ENCODE measurements at regions not wholly inside any gene's neighbourhood (a gene's known extent, or its start where the extent isn't known, plus 50 kb on each side); places are given as distances from the start of the nearest gene placed in this dataset.

DNA sequence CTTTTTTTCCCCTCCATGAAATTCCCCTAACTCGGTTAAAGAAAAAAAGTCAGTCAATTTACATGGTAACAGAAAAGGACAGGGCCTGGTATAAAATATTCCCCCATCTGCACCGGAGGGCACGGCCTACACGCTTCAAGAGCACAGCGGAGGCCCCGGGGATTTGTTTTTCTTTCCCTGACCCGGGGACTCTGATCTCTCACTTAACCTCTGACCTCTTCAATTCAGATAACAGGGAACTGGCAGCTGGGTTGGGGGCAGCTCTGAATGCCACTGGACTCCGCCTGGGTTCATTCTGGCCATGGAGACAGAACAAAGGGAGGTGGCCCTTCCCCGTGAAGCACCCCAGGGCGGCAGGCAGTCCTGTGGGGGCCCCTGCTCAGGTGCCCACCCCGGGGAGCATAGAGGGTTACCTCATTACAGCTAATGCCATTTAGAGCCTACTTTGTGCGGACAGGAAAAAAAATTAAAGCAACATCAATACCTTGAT is 257.5 kb downstream of the SHQ1 start:
- 83% methylated on average over 11 of the region's 12 CpGs for WGBS (ENCODE audit: missing lambda C conversion rate)
- DNase-seq (ENCODE audit: low read depth in 1 of 2, low spot score in 1 of 2) (no peak), ATAC-seq (no peak), FAIRE-seq (no peak)
- Histone ChIP-seq H3K4me1 (peaks cover 22% of the 10 kb centered on the region), H3K4me3 (no peak overlapping the region), H3K4me2 (peak overlapping the region; percentile 58; the same call in 1 of the 3 replicates), H3K9me3 (no peaks in the 10 kb centered on the region), H3K27ac (peak overlapping the region; percentile 19 to 61; a peak in 3 of 6 replicates)
- ChIA-PET POLR2A (no interaction called here), CTCF (interaction anchor here (0.6 to 1.3 kb wide), 3 partner anchors 13 to 507 kb away, joined by 3 read pairs; no protein-coding TSS in a partner anchor)
- TF ChIP-seq HEYL (CRISPR knock-in tag; IDR thresholded peaks at IDR 0.05), result no peak
- TF ChIP-seq NFE2L2 (conservative IDR thresholded peaks at IDR 0.05; ENCODE audit: low read length), result no peak
- TF ChIP-seq KDM5A (IDR thresholded peaks at IDR 0.05), result no peak
- TF ChIP-seq, protein P1, sequence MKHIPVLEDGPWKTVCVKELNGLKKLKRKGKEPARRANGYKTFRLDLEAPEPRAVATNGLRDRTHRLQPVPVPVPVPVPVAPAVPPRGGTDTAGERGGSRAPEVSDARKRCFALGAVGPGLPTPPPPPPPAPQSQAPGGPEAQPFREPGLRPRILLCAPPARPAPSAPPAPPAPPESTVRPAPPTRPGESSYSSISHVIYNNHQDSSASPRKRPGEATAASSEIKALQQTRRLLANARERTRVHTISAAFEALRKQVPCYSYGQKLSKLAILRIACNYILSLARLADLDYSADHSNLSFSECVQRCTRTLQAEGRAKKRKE (CRISPR knock-in tag; IDR thresholded peaks at IDR 0.05; ENCODE audit: low read depth), result no peak
- TF ChIP-seq MAFK (IDR thresholded peaks at IDR 0.05; ENCODE audit: partially characterized antibody), result no peak
- TF ChIP-seq FOXS1 (CRISPR knock-in tag; IDR thresholded peaks at IDR 0.05), result no peak
- TF ChIP-seq HOXB5 (CRISPR knock-in tag; IDR thresholded peaks at IDR 0.05), result no peak
- TF ChIP-seq, protein P2, sequence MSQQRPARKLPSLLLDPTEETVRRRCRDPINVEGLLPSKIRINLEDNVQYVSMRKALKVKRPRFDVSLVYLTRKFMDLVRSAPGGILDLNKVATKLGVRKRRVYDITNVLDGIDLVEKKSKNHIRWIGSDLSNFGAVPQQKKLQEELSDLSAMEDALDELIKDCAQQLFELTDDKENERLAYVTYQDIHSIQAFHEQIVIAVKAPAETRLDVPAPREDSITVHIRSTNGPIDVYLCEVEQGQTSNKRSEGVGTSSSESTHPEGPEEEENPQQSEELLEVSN (IDR thresholded peaks at IDR 0.05; ENCODE audit: borderline replicate concordance, low read depth), result no peak
- TF ChIP-seq KDM1A (IDR thresholded peaks at IDR 0.05; ENCODE audit: low read depth), result no peak
- no peak for TF ChIP-seq TFCP2L1 (CRISPR knock-in tag; IDR thresholded peaks at IDR 0.05)
- TF ChIP-seq MYC (IDR thresholded peaks at IDR 0.05; ENCODE audit: borderline replicate concordance, low read length), result no peak
- no peak for TF ChIP-seq POLR2A (IDR thresholded peaks at IDR 0.05; ENCODE audit: low read length)
- TF ChIP-seq EHF (CRISPR knock-in tag; IDR thresholded peaks at IDR 0.05), result no peak
- TF ChIP-seq, protein P3, sequence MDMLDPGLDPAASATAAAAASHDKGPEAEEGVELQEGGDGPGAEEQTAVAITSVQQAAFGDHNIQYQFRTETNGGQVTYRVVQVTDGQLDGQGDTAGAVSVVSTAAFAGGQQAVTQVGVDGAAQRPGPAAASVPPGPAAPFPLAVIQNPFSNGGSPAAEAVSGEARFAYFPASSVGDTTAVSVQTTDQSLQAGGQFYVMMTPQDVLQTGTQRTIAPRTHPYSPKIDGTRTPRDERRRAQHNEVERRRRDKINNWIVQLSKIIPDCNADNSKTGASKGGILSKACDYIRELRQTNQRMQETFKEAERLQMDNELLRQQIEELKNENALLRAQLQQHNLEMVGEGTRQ (IDR thresholded peaks at IDR 0.05), result no peak
- no peak for TF ChIP-seq RFX5 (IDR thresholded peaks at IDR 0.05)
- TF ChIP-seq RNF2 (IDR thresholded peaks at IDR 0.05; ENCODE audit: borderline replicate concordance, low read depth), result no peak
- TF ChIP-seq, protein P4, sequence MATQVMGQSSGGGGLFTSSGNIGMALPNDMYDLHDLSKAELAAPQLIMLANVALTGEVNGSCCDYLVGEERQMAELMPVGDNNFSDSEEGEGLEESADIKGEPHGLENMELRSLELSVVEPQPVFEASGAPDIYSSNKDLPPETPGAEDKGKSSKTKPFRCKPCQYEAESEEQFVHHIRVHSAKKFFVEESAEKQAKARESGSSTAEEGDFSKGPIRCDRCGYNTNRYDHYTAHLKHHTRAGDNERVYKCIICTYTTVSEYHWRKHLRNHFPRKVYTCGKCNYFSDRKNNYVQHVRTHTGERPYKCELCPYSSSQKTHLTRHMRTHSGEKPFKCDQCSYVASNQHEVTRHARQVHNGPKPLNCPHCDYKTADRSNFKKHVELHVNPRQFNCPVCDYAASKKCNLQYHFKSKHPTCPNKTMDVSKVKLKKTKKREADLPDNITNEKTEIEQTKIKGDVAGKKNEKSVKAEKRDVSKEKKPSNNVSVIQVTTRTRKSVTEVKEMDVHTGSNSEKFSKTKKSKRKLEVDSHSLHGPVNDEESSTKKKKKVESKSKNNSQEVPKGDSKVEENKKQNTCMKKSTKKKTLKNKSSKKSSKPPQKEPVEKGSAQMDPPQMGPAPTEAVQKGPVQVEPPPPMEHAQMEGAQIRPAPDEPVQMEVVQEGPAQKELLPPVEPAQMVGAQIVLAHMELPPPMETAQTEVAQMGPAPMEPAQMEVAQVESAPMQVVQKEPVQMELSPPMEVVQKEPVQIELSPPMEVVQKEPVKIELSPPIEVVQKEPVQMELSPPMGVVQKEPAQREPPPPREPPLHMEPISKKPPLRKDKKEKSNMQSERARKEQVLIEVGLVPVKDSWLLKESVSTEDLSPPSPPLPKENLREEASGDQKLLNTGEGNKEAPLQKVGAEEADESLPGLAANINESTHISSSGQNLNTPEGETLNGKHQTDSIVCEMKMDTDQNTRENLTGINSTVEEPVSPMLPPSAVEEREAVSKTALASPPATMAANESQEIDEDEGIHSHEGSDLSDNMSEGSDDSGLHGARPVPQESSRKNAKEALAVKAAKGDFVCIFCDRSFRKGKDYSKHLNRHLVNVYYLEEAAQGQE (IDR thresholded peaks at IDR 0.05), result no peak

DNA sequence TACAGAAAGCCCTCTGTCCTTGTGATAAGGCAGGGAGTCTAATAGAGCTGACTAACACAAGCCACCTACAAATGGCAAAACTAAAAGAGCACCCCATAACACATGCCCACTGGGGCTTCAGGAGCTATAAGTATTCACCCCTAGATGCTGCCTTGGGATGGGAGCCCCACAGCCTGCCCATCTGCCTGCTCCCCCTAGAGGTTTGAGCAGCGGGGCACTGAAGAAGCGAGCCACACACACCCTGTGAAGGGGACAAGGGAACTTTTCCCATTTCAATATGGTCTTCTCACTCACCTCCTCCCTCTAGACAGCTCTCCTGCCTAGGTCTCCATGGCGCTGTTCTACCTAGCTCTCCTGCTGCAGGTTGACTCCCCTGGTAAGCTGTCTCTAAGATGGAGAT is 261.0 kb downstream of the SHQ1 start:
- peaks cover 13% of the 10 kb centered on the region for H3K4me1 ChIP-seq
- TF ChIP-seq RCOR1 (IDR thresholded peaks at IDR 0.05; ENCODE audit: low read depth, low read length) (no peak), CBX8 (IDR thresholded peaks at IDR 0.05) (no peak), BHLHE40 (IDR thresholded peaks at IDR 0.05; ENCODE audit: low read depth, low read length) (no peak), SMC3 (IDR thresholded peaks at IDR 0.05) (no peak), NR3C1 (IDR thresholded peaks at IDR 0.05) (no peak), NFE2L2 (conservative IDR thresholded peaks at IDR 0.05; ENCODE audit: low read length) (no peak), FOSL2 (IDR thresholded peaks at IDR 0.05) (no peak), FOSL2 (CRISPR knock-in tag; IDR thresholded peaks at IDR 0.05) (no peak), HOXB13 (CRISPR knock-in tag; IDR thresholded peaks at IDR 0.05; ENCODE audit: low read depth) (no peak), RFX5 (IDR thresholded peaks at IDR 0.05) (no peak), MYC (IDR thresholded peaks at IDR 0.05; ENCODE audit: borderline replicate concordance, low read length) (no peak), SREBF2 (IDR thresholded peaks at IDR 0.05) (no peak), KDM5A (IDR thresholded peaks at IDR 0.05) (no peak), POLR2A (IDR thresholded peaks at IDR 0.05; ENCODE audit: low read length) (no peak)
- TF ChIP-seq, protein P4 (IDR thresholded peaks at IDR 0.05), result no peak
- TF ChIP-seq, protein P5, sequence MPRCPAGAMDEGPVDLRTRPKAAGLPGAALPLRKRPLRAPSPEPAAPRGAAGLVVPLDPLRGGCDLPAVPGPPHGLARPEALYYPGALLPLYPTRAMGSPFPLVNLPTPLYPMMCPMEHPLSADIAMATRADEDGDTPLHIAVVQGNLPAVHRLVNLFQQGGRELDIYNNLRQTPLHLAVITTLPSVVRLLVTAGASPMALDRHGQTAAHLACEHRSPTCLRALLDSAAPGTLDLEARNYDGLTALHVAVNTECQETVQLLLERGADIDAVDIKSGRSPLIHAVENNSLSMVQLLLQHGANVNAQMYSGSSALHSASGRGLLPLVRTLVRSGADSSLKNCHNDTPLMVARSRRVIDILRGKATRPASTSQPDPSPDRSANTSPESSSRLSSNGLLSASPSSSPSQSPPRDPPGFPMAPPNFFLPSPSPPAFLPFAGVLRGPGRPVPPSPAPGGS (IDR thresholded peaks at IDR 0.05), result no peak
- TF ChIP-seq, protein P6, sequence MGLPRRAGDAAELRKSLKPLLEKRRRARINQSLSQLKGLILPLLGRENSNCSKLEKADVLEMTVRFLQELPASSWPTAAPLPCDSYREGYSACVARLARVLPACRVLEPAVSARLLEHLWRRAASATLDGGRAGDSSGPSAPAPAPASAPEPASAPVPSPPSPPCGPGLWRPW (IDR thresholded peaks at IDR 0.05), result no peak
- H3K4me2 ChIP-seq, result no peak overlapping the region
- WGBS (ENCODE audit: missing lambda C conversion rate), result 74% methylated on average over 3 of the region's 3 CpGs
- H3K9me3 ChIP-seq, result no peaks in the 10 kb centered on the region
- no peak overlapping the region for H3K27ac ChIP-seq
- CTCF ChIA-PET, result no interaction called here
- no peak overlapping the region for H3K4me3 ChIP-seq
- ATAC-seq (no peak), DNase-seq (ENCODE audit: low read depth in 1 of 2, low spot score in 1 of 2) (no peak), FAIRE-seq (no peak)
- POLR2A ChIA-PET, result no interaction called here
